Progenitor cell of endocrine pancreas (in vitro differentiated cells): ENCODE measurements at regions not wholly inside any gene's neighbourhood (a gene's known extent, or its start where the extent isn't known, plus 50 kb on each side); places are given as distances from the start of the nearest gene placed in this dataset.
A peak's percentile ranks its signal among the peaks of the same experiment; 100 is the strongest.
"Not testable (repeated sequence)": the region's sequence is repeated elsewhere in the genome, so short reads cannot be mapped to it uniquely, and the experiment has no call there.

ENCODE experiments used
- DNase-seq: peaks from one replicate; pipeline ENCODE4 v3.0.0; 2021; ENCODE audit warnings: low spot score; ENCODE audit not compliant: unreplicated experiment
- H3K27ac Mint-ChIP-seq: 2 replicates; pipeline ENCODE4 v1.8.0; 2021; ENCODE audit warnings: mild to moderate bottlenecking, moderate library complexity, mixed read lengths
- H3K27me3 Mint-ChIP-seq: 2 replicates; pipeline ENCODE4 v1.8.0; 2021; ENCODE audit warnings: mixed read lengths
- H3K36me3 Mint-ChIP-seq: 2 replicates; pipeline ENCODE4 v1.8.0; 2022; ENCODE audit warnings: mixed read lengths; ENCODE audit not compliant: insufficient read depth
- H3K4me1 Mint-ChIP-seq: 2 replicates; pipeline ENCODE4 v1.8.0; 2021; ENCODE audit warnings: low read depth, mixed read lengths
- H3K4me3 Mint-ChIP-seq: 2 replicates; pipeline ENCODE4 v1.8.0; 2021; ENCODE audit warnings: low read depth, mild to moderate bottlenecking, moderate library complexity, mixed read lengths
- H3K9me3 Mint-ChIP-seq: 2 replicates; pipeline ENCODE4 v1.8.0; 2021; ENCODE audit warnings: low read depth, mixed read lengths

DNA sequence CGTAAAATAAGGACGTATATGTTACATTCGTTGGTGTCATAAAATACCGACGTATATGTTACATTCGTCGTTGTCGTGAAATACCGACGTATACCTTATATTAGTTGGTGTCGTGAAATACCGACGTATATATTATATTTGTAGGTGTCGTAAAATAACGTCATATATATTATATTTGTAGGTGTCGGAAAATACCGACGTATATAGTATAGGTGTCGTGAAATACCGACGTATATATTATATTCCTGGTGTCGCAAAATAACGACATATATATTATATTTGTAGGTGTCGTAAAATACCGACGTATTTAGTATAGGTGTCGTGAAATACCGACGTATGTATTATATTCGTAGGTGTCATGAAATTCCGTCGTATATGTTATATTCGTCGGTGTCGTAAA, 459.5 kb downstream of the CPXCR1 start:
- not testable (repeated sequence) for H3K36me3 Mint-ChIP-seq, DNase-seq, H3K4me3 Mint-ChIP-seq, H3K4me1 Mint-ChIP-seq, H3K27ac Mint-ChIP-seq, H3K9me3 Mint-ChIP-seq, H3K27me3 Mint-ChIP-seq

DNA sequence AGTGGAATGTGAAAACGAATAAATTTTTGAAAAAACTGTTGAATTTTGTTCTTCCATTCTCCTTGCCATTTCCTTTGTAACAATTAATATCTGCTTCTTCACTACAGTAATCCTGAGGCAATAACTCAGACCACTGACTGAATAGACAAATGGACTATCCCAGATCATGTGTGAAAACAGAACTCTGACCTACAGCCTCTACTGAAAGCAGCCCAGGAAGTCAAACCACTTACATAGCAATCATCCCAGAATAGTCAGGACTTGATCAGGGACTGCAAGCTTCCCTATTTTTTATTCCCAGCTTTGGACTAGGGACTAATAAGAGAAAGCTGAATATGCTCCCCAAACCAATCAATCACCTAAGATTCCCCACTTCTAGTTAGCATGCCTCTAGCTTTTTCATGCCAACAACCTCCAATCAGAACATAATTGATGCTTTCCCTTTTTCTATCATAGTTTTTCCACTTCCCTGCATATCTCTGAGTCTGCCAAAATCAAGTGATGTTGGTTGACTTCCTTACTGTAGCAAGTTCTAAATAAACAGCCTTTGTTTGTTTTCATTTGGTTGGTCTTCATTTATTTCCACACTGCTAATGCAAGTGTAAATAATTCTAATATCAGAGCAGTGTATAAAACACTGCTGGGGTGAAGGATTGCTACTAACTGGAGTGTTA, 467.9 kb downstream of the CPXCR1 start:
- H3K27me3 Mint-ChIP-seq, H3K9me3 Mint-ChIP-seq, H3K36me3 Mint-ChIP-seq, DNase-seq, H3K4me3 Mint-ChIP-seq, H3K4me1 Mint-ChIP-seq: not testable (repeated sequence)
- peak overlapping the region; percentile 70 for H3K27ac Mint-ChIP-seq

DNA sequence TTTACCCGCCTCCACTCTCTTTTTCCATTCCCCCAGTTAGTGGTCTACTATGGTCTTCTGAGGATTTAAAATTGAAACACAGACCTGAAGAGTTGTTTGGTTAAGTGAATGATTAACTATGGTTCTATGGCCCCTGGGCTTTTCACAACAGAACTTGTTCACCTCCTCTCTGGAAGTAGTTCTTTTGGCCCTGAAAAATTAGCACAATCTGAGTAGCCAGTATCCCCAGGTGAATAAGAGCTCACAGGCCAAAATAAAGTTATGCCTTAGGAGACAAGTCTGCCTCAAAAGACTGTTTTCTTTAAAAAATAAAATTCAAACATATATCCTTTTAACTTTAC, 468.4 kb downstream of the CPXCR1 start:
- not testable (repeated sequence) for H3K27me3 Mint-ChIP-seq, H3K4me3 Mint-ChIP-seq, DNase-seq, H3K4me1 Mint-ChIP-seq, H3K36me3 Mint-ChIP-seq, H3K9me3 Mint-ChIP-seq
- peak overlapping the region; percentile 7 for H3K27ac Mint-ChIP-seq
